H1 (cell line): ENCODE measurements at regions not wholly inside any gene's neighbourhood (a gene's known extent, or its start where the extent isn't known, plus 50 kb on each side); places are given as distances from the start of the nearest gene placed in this dataset.

Experiments
- PHF8 ChIP-seq: fragments of 200-600 bp; sonication (generic); conservative IDR thresholded peaks from 2 replicates; pipeline ENCODE4 v1.7.1; 2012; ENCODE audit warnings: low read depth, mild to moderate bottlenecking, inconsistent platforms, low read length, moderate library complexity
- RAD21 ChIP-seq, 2 experiments: IDR thresholded peaks in 1 of 2; conservative IDR thresholded peaks in 1 of 2; 2 replicates each; pipeline ENCODE4 v1.6.1; 2011; ENCODE audit warnings: low read depth in 2 of 2, low read length in 2 of 2, improper control_type of control experiment in 1 of 2, inconsistent platforms in 1 of 2, mild to moderate bottlenecking in 1 of 2, moderate library complexity in 1 of 2
- RXRA ChIP-seq: IDR thresholded peaks from 2 replicates; pipeline ENCODE4 v1.6.1; 2011; ENCODE audit warnings: low read depth, mild to moderate bottlenecking, low read length, moderate library complexity; ENCODE audit not compliant: insufficient read depth
- TAF7 ChIP-seq: optimal IDR thresholded peaks from 2 replicates; pipeline ENCODE3; 2011; ENCODE audit warnings: low read depth, mild to moderate bottlenecking, inconsistent platforms, low read length, moderate library complexity, borderline replicate concordance
- YY1 ChIP-seq: IDR thresholded peaks from 2 replicates; pipeline ENCODE4 v1.6.1; 2011; ENCODE audit warnings: low read depth, mild to moderate bottlenecking, low read length

DNA sequence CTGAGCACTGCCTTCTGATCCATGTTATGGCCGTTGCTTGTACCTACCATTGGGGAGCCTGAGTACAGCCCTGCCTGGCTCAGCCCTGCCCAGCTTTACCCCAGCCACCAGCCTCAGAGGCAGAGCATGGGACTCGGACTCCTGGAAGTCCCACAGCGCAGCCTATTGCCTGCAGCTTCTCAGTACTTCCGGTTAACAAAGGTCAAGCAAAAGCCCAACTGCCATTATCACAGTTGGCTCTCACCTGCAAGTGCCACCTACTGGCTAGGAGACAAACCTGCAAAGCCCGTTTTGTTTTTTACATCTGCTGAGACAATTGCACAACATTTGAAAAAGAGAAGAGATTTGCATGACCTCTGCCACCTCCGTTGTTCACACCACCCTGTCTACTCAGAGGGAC lies 1081.7 kb downstream of the NAALADL2 start (continued):
- TF ChIP-seq RAD21 (IDR thresholded peaks at IDR 0.05 in 1 of 2, conservative IDR thresholded peaks at IDR 0.05 in 1 of 2; ENCODE audit: low read depth in 2 of 2, low read length in 2 of 2): peak; percentile 95 to 98
- TF ChIP-seq PHF8: no peak
- TF ChIP-seq TAF7: peak; percentile 87
- TF ChIP-seq RXRA: 0 out of 2 replicates have a peak, but pooled peaks have one; percentile 18
- TF ChIP-seq YY1: peak; percentile 80
